ENCODE measurements at regions not wholly inside any gene's neighbourhood (a gene's known extent, or its start where the extent isn't known, plus 50 kb on each side); places are given as distances from the start of the nearest gene placed in this dataset.

DNA sequence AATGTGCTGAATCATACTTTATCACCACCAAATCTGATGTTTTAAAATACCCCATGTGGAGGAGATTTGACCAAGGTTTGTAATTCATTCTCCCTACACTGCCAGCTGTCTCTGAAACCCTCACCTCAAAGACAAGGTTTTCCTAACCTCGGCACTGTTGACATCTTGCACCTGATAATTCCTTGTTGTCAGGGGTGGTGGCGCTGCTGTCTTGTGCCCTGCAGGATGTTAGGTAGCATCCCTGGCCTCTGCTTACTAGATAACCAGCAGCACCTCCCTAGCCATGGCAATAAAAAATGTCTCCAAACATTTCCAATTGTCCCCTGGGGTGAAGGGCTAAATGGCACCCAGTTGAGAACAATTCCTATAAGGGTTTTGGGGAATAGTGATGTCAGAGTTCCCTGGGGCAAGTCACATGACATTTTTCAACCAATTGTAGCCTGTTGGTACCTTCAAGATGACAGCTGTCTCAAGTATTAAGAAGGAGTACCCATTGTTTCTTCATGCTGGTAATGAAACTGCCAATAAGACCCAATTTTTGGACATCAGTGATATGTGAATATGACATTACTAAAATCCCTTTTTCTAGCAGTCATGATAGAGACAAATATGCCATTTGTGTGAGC lies 160.6 kb upstream of the PLCXD3 start:
- Histone ChIP-seq H3K4me3 (ENCODE audit: low read length) (no peak overlapping the region), H3K4me1 (ENCODE audit: control insufficient read depth, insufficient read depth, low read length) (no peaks in the 10 kb centered on the region), H3K27me3 (ENCODE audit: control insufficient read depth, insufficient read depth, low read length) (no peaks in the 10 kb centered on the region), H3K9me3 (ENCODE audit: control insufficient read depth, low read depth, low read length) (no peaks in the 10 kb centered on the region), H3K27ac (ENCODE audit: low read length) (no peak overlapping the region), H3K36me3 (ENCODE audit: control insufficient read depth, insufficient read depth, low read length) (no peaks in the 10 kb centered on the region)
- no CpG with 5 or more reads among the region's 2 CpGs for WGBS (ENCODE audit: insufficient coverage, low lambda C conversion rate)
- no peak for DNase-seq

DNA sequence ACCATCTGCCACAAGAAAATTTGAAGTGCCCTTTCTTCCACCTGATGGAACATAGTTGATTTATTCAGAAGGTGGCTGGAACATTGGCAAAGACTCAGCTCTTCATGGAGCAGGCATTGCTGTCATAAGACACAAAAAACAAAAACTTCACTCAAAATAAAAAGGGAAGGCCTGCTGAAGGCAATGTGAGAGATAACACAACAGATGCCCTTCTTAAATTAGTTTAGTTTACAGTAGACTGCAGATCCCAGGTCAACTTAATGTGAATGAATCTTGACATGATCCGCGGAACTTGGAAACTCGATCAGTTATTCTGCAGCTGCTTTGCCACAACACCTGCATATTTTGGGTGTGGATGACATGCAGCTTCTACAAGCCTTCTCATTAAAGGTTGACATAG lies 159.8 kb upstream of the PLCXD3 start:
- H3K27me3 ChIP-seq (ENCODE audit: control insufficient read depth, insufficient read depth, low read length), result no peaks in the 10 kb centered on the region
- DNase-seq, result no peak
- H3K4me1 ChIP-seq (ENCODE audit: control insufficient read depth, insufficient read depth, low read length), result no peaks in the 10 kb centered on the region
- no peaks in the 10 kb centered on the region for H3K36me3 ChIP-seq (ENCODE audit: control insufficient read depth, insufficient read depth, low read length)
- no peak overlapping the region for H3K27ac ChIP-seq (ENCODE audit: low read length)
- no peak overlapping the region for H3K4me3 ChIP-seq (ENCODE audit: low read length)
- H3K9me3 ChIP-seq (ENCODE audit: control insufficient read depth, low read depth, low read length), result no peaks in the 10 kb centered on the region
- no CpG with 5 or more reads among the region's 3 CpGs for WGBS (ENCODE audit: insufficient coverage, low lambda C conversion rate)

GRCh38 chr5:41661254-41661653 lies 150.9 kb upstream of the PLCXD3 start:
- Histone ChIP-seq H3K27ac (ENCODE audit: low read length) (no peak overlapping the region), H3K4me3 (ENCODE audit: low read length) (no peak overlapping the region), H3K36me3 (ENCODE audit: control insufficient read depth, insufficient read depth, low read length) (no peaks in the 10 kb centered on the region), H3K27me3 (ENCODE audit: control insufficient read depth, insufficient read depth, low read length) (no peaks in the 10 kb centered on the region), H3K4me1 (ENCODE audit: control insufficient read depth, insufficient read depth, low read length) (no peaks in the 10 kb centered on the region), H3K9me3 (ENCODE audit: control insufficient read depth, low read depth, low read length) (no peaks in the 10 kb centered on the region)
- no peak for DNase-seq
- WGBS (ENCODE audit: insufficient coverage, low lambda C conversion rate), result no CpG with 5 or more reads among the region's 3 CpGs

DNA sequence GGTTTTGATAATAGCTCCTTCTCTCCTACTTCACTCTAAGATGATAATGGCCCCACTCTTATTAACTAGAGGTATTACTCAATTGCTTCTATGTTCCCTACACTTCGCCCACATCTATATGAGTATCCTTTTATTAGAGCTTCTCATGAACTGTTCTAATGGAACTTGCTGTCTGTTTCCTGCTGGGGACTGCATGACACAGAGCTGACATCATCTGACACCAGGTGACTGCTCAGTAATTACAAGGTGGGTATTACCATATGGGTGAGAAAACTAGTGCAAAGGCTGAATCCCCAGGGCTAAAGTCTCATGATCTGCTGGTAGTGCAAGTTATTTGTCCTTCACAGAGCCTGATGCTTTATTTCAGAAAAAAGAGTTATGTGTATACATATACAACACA lies 146.2 kb upstream of the PLCXD3 start:
- WGBS (ENCODE audit: insufficient coverage, low lambda C conversion rate), result no CpG with 5 or more reads among the region's 1 CpG
- DNase-seq, result peak; percentile 81 to 86

GRCh38 chr5:41650131-41650530 lies 139.7 kb upstream of the PLCXD3 start:
- Histone ChIP-seq H3K4me1 (ENCODE audit: control insufficient read depth, insufficient read depth, low read length) (no peaks in the 10 kb centered on the region), H3K9me3 (ENCODE audit: control insufficient read depth, low read depth, low read length) (no peaks in the 10 kb centered on the region), H3K27ac (ENCODE audit: low read length) (no peak overlapping the region), H3K36me3 (ENCODE audit: control insufficient read depth, insufficient read depth, low read length) (no peaks in the 10 kb centered on the region), H3K27me3 (ENCODE audit: control insufficient read depth, insufficient read depth, low read length) (no peaks in the 10 kb centered on the region), H3K4me3 (ENCODE audit: low read length) (no peak overlapping the region)
- WGBS (ENCODE audit: insufficient coverage, low lambda C conversion rate), result no CpG with 5 or more reads among the region's 6 CpGs
- no peak for DNase-seq

More for the DNA sequence above, 146.2 kb upstream of the PLCXD3 start:
- Histone ChIP-seq H3K36me3 (ENCODE audit: control insufficient read depth, insufficient read depth, low read length) (no peaks in the 10 kb centered on the region), H3K4me1 (ENCODE audit: control insufficient read depth, insufficient read depth, low read length) (no peaks in the 10 kb centered on the region), H3K4me3 (ENCODE audit: low read length) (no peak overlapping the region), H3K9me3 (ENCODE audit: control insufficient read depth, low read depth, low read length) (no peaks in the 10 kb centered on the region), H3K27ac (ENCODE audit: low read length) (peak overlapping the region; percentile 27), H3K27me3 (ENCODE audit: control insufficient read depth, insufficient read depth, low read length) (no peaks in the 10 kb centered on the region)

GRCh38 chr5:41649659-41650058 lies 139.3 kb upstream of the PLCXD3 start:
- DNase-seq, result no peak

DNA sequence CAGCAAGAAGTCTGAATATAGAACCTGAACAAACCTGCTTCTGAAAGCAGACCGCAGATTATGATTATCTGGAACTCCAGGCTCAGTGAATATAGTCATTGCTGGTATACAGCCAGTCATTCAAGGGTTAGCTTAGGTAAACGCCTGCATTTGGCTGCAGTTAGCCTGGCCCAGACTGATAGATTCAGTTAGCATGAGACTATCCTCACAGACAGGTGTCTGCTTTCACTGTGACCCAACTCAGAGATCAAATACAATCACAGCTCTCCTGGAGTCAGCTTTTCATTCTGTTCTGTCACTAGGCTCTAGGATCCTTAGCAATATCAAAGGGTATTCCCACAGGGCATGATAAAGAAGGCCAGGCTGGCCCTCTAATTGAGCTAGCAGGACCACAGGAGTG lies 138.6 kb upstream of the PLCXD3 start:
- WGBS (ENCODE audit: insufficient coverage, low lambda C conversion rate), result no CpG with 5 or more reads among the region's 2 CpGs
- Histone ChIP-seq H3K4me3 (ENCODE audit: low read length) (no peak overlapping the region), H3K9me3 (ENCODE audit: control insufficient read depth, low read depth, low read length) (no peaks in the 10 kb centered on the region), H3K27ac (ENCODE audit: low read length) (no peak overlapping the region), H3K4me1 (ENCODE audit: control insufficient read depth, insufficient read depth, low read length) (no peaks in the 10 kb centered on the region), H3K36me3 (ENCODE audit: control insufficient read depth, insufficient read depth, low read length) (no peaks in the 10 kb centered on the region), H3K27me3 (ENCODE audit: control insufficient read depth, insufficient read depth, low read length) (no peaks in the 10 kb centered on the region)
- no peak for DNase-seq

More at GRCh38 chr5:41649659-41650058, 139.3 kb upstream of the PLCXD3 start:
- no peaks in the 10 kb centered on the region for H3K27me3 ChIP-seq (ENCODE audit: control insufficient read depth, insufficient read depth, low read length)
- no peak overlapping the region for H3K27ac ChIP-seq (ENCODE audit: low read length)
- no CpG with 5 or more reads among the region's 3 CpGs for WGBS (ENCODE audit: insufficient coverage, low lambda C conversion rate)
- no peaks in the 10 kb centered on the region for H3K4me1 ChIP-seq (ENCODE audit: control insufficient read depth, insufficient read depth, low read length)
- H3K4me3 ChIP-seq (ENCODE audit: low read length), result no peak overlapping the region
- no peaks in the 10 kb centered on the region for H3K36me3 ChIP-seq (ENCODE audit: control insufficient read depth, insufficient read depth, low read length)
- H3K9me3 ChIP-seq (ENCODE audit: control insufficient read depth, low read depth, low read length), result no peaks in the 10 kb centered on the region

DNA sequence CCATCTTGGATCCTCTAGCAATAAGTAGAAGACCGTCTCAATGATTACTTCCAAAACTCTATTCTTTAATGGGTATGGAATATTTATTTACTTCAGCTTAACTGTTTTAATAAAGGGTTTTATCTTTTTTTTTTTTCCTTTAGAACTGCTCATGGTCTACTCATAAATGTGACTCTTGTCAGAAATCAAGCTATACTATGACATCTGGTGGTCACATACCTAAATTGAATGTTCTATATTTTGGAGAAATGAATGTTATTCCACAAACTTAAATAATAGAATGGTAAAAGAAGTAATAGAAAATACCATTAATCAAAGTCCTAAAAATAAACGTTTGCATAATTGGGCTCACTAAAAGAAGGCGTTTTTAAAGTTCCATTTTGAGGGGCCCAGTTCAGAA lies 131.2 kb upstream of the PLCXD3 start:
- Histone ChIP-seq H3K4me1 (ENCODE audit: control insufficient read depth, insufficient read depth, low read length) (no peaks in the 10 kb centered on the region), H3K27me3 (ENCODE audit: control insufficient read depth, insufficient read depth, low read length) (no peaks in the 10 kb centered on the region), H3K27ac (ENCODE audit: low read length) (no peak overlapping the region), H3K4me3 (ENCODE audit: low read length) (no peak overlapping the region), H3K9me3 (ENCODE audit: control insufficient read depth, low read depth, low read length) (no peaks in the 10 kb centered on the region), H3K36me3 (ENCODE audit: control insufficient read depth, insufficient read depth, low read length) (no peaks in the 10 kb centered on the region)
- no peak for DNase-seq
- WGBS (ENCODE audit: insufficient coverage, low lambda C conversion rate), result 58% methylated on average over 2 of the region's 3 CpGs

DNA sequence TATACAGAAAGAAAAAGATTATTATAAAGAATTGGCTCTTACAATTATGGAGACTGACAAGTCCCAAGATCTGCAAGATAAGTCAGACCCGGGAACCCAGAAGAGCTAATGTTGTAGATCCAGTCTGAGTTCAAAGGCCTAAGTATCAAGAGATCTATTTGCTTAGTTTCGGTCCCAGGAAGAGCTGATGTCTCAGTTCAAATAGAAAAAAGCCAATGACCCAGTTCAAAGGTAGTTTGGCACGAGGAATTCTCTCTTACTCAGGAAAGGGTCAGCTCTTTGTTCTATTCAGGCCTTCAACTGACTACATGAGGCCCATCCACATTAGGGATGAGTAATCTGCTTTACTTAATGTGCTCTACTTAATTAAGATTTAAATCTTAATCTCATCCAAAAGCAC lies 128.3 kb upstream of the PLCXD3 start:
- H3K27me3 ChIP-seq (ENCODE audit: control insufficient read depth, insufficient read depth, low read length), result no peaks in the 10 kb centered on the region
- H3K4me1 ChIP-seq (ENCODE audit: control insufficient read depth, insufficient read depth, low read length), result no peaks in the 10 kb centered on the region
- H3K36me3 ChIP-seq (ENCODE audit: control insufficient read depth, insufficient read depth, low read length), result no peaks in the 10 kb centered on the region
- H3K27ac ChIP-seq (ENCODE audit: low read length), result no peak overlapping the region
- WGBS (ENCODE audit: insufficient coverage, low lambda C conversion rate), result no CpG with 5 or more reads among the region's 3 CpGs
- no peak overlapping the region for H3K4me3 ChIP-seq (ENCODE audit: low read length)
- DNase-seq, result peak in 1 of 2 donors; percentile 8
- H3K9me3 ChIP-seq (ENCODE audit: control insufficient read depth, low read depth, low read length), result no peaks in the 10 kb centered on the region

DNA sequence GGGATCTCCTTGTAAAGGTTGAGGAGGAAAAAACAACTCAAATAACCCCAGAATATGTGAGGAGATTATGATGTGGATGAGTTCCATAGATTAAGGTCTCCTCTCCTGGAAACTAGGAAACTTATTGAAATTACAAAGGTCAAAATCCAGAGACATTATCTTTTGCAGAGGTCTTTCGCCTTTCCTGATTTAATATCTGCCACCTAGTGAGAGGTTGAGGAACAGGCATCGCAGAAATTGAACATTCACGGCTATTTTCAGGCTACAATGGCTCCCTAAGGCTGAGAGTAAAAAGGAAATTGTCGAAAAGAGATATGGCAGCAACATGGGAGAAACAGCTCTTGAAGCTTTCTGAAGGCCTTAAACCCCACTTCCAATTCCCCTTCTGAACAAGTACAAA lies 127.5 kb upstream of the PLCXD3 start:
- WGBS (ENCODE audit: insufficient coverage, low lambda C conversion rate), result 93% methylated on average over 3 of the region's 4 CpGs
- Histone ChIP-seq H3K27ac (ENCODE audit: low read length) (no peak overlapping the region), H3K36me3 (ENCODE audit: control insufficient read depth, insufficient read depth, low read length) (no peaks in the 10 kb centered on the region), H3K4me3 (ENCODE audit: low read length) (no peak overlapping the region), H3K27me3 (ENCODE audit: control insufficient read depth, insufficient read depth, low read length) (no peaks in the 10 kb centered on the region), H3K4me1 (ENCODE audit: control insufficient read depth, insufficient read depth, low read length) (no peaks in the 10 kb centered on the region), H3K9me3 (ENCODE audit: control insufficient read depth, low read depth, low read length) (no peaks in the 10 kb centered on the region)
- no peak for DNase-seq

DNA sequence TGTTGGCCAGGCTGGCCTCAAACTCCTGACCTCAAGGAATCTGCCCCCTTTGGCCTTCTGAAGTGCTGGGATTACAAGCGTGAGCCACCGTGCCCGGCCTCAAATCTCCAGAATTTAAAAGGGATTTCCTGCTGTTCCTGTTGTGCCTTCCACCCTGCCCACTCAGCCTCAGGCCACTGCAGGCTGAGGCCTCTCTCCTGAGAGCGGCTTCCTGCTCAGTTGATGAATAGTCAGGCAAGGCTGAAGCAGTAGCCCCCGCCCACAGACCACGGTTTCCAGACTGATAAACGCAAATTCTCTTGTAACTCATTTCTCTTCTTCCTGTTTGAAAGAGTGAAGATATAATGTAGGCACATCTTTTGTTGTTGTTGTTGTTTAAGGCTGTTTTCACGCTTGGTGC lies 127.0 kb upstream of the PLCXD3 start:
- no peaks in the 10 kb centered on the region for H3K36me3 ChIP-seq (ENCODE audit: control insufficient read depth, insufficient read depth, low read length)
- H3K9me3 ChIP-seq (ENCODE audit: control insufficient read depth, low read depth, low read length), result no peaks in the 10 kb centered on the region
- no CpG with 5 or more reads among the region's 8 CpGs for WGBS (ENCODE audit: insufficient coverage, low lambda C conversion rate)
- H3K4me1 ChIP-seq (ENCODE audit: control insufficient read depth, insufficient read depth, low read length), result no peaks in the 10 kb centered on the region
- no peak for DNase-seq
- no peak overlapping the region for H3K27ac ChIP-seq (ENCODE audit: low read length)
- H3K4me3 ChIP-seq (ENCODE audit: low read length), result no peak overlapping the region
- H3K27me3 ChIP-seq (ENCODE audit: control insufficient read depth, insufficient read depth, low read length), result no peaks in the 10 kb centered on the region

All from large intestine (tissue), 3 donors.